ENCODE measurements at regions not wholly inside any gene's neighbourhood (a gene's known extent, or its start where the extent isn't known, plus 50 kb on each side); places are given as distances from the start of the nearest gene placed in this dataset.
"Not testable (repeated sequence)": the region's sequence is repeated elsewhere in the genome, so short reads cannot be mapped to it uniquely, and the experiment has no call there.

DNA sequence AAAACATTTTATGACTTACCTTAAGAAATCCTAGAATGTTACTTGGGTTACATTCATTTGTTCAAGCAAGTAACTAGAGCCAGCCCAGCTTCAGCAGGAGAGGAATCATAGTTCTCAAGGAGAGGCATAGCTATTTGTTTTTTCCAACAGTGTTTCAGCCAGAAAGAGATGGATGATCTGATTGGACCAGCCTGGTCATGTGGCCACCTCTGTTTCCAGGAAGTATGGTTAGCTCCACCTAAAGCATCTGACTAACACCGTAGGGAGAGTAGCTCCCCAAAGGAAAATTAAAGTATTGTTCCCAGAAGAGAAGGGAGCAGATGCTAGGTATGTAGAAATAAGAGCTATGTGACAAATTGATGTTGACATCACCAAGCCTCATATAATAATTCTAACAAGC lies 417.1 kb downstream of the TAFA4 start:
- no peaks in the 10 kb centered on the region for H3K9me2 ChIP-seq (replicated peaks; ENCODE audit: low read depth, low read length)
- no peaks in the 10 kb centered on the region for H3K79me2 ChIP-seq (ENCODE audit: insufficient read depth, low read length)
- no peak overlapping the region for H3K4me3 ChIP-seq (ENCODE audit: low read length, poor library complexity, severe bottlenecking)
- H4K20me1 ChIP-seq (ENCODE audit: insufficient read depth, low read length, poor library complexity, severe bottlenecking): no peaks in the 10 kb centered on the region
- no peak overlapping the region for H3K9ac ChIP-seq (ENCODE audit: low read depth, low read length, poor library complexity, severe bottlenecking)
- no peak overlapping the region for H2AFZ ChIP-seq (ENCODE audit: low read length)
- no peaks in the 10 kb centered on the region for H3K27me3 ChIP-seq (ENCODE audit: insufficient read depth, low read length, poor library complexity, severe bottlenecking)
- no peaks in the 10 kb centered on the region for H3K4me1 ChIP-seq (ENCODE audit: insufficient read depth, low read length, poor library complexity, severe bottlenecking)
- no peaks in the 10 kb centered on the region for H3K36me3 ChIP-seq (ENCODE audit: insufficient read depth, low read length)
- no peak for TF ChIP-seq EZH2phosphoT487 (IDR thresholded peaks at IDR 0.05; ENCODE audit: borderline replicate concordance)
- TF ChIP-seq, protein P1, sequence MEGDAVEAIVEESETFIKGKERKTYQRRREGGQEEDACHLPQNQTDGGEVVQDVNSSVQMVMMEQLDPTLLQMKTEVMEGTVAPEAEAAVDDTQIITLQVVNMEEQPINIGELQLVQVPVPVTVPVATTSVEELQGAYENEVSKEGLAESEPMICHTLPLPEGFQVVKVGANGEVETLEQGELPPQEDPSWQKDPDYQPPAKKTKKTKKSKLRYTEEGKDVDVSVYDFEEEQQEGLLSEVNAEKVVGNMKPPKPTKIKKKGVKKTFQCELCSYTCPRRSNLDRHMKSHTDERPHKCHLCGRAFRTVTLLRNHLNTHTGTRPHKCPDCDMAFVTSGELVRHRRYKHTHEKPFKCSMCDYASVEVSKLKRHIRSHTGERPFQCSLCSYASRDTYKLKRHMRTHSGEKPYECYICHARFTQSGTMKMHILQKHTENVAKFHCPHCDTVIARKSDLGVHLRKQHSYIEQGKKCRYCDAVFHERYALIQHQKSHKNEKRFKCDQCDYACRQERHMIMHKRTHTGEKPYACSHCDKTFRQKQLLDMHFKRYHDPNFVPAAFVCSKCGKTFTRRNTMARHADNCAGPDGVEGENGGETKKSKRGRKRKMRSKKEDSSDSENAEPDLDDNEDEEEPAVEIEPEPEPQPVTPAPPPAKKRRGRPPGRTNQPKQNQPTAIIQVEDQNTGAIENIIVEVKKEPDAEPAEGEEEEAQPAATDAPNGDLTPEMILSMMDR (conservative IDR thresholded peaks at IDR 0.05; ENCODE audit: low read length): no peak
- no peaks in the 10 kb centered on the region for H3F3A ChIP-seq (ENCODE audit: low read depth)
- H3K9me3 ChIP-seq (ENCODE audit: insufficient read depth, low read depth, low read length): no peaks in the 10 kb centered on the region
- no peak overlapping the region for H3K4me2 ChIP-seq (ENCODE audit: low read depth, low read length, poor library complexity, severe bottlenecking)

DNA sequence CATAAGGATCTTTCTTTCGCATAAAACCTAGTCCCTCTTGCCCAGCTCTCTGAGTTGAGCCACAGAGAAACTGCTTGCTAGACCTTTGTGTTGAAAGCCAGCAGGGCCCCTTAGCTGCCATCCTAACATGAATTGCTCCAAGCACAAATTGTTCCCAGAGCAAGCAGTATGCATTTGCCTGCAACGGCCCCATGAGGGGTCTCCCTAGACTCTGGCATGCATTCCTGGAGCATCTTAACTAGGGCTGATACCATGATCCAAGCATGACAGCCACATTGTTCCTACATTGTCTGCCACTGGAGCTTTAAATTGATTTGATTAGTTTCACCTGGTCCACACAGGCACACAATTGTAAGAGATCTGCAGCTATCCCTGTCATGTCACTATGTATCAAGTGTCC lies 428.1 kb downstream of the TAFA4 start:
- no peaks in the 10 kb centered on the region for H3K27me3 ChIP-seq (ENCODE audit: insufficient read depth, low read length, poor library complexity, severe bottlenecking)
- no peak overlapping the region for H3K4me2 ChIP-seq (ENCODE audit: low read depth, low read length, poor library complexity, severe bottlenecking)
- H3K4me3 ChIP-seq (ENCODE audit: low read length, poor library complexity, severe bottlenecking): no peak overlapping the region
- H4K20me1 ChIP-seq (ENCODE audit: insufficient read depth, low read length, poor library complexity, severe bottlenecking): no peaks in the 10 kb centered on the region
- TF ChIP-seq, protein P1 (conservative IDR thresholded peaks at IDR 0.05; ENCODE audit: low read length): no peak
- no peak for TF ChIP-seq EZH2phosphoT487 (IDR thresholded peaks at IDR 0.05; ENCODE audit: borderline replicate concordance)
- no peak overlapping the region for H2AFZ ChIP-seq (ENCODE audit: low read length)
- no peaks in the 10 kb centered on the region for H3F3A ChIP-seq (ENCODE audit: low read depth)
- no peaks in the 10 kb centered on the region for H3K36me3 ChIP-seq (ENCODE audit: insufficient read depth, low read length)
- H3K9me3 ChIP-seq (ENCODE audit: insufficient read depth, low read depth, low read length): no peaks in the 10 kb centered on the region
- no peaks in the 10 kb centered on the region for H3K9me2 ChIP-seq (replicated peaks; ENCODE audit: low read depth, low read length)
- no peaks in the 10 kb centered on the region for H3K79me2 ChIP-seq (ENCODE audit: insufficient read depth, low read length)
- no peak overlapping the region for H3K9ac ChIP-seq (ENCODE audit: low read depth, low read length, poor library complexity, severe bottlenecking)
- no peaks in the 10 kb centered on the region for H3K4me1 ChIP-seq (ENCODE audit: insufficient read depth, low read length, poor library complexity, severe bottlenecking)

DNA sequence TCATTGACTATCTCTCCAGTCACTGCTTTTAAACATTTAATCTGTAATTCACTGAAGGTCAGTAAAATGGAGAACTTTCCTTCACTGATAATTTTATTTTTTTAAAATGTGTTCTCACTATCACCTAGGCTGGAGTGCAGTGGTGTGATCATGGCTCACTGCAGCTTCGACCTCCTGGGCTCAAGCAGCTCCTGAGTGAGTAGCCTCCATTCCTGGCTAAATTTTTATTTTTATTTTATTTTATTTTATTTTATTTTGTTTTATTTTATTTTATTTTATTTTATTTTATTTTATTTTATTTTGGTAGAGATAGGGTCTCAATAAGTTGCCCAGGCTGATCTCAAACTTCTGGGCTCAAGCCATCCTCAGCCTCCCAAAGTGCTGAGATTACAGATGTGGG lies 446.5 kb downstream of the TAFA4 start:
- H3K9me3 ChIP-seq (ENCODE audit: insufficient read depth, low read depth, low read length); H3F3A ChIP-seq (ENCODE audit: low read depth); H2AFZ ChIP-seq (ENCODE audit: low read length); H3K4me3 ChIP-seq (ENCODE audit: low read length, poor library complexity, severe bottlenecking); H3K4me1 ChIP-seq (ENCODE audit: insufficient read depth, low read length, poor library complexity, severe bottlenecking); H3K9me2 ChIP-seq (replicated peaks; ENCODE audit: low read depth, low read length); H3K27me3 ChIP-seq (ENCODE audit: insufficient read depth, low read length, poor library complexity, severe bottlenecking); H3K79me2 ChIP-seq (ENCODE audit: insufficient read depth, low read length); H4K20me1 ChIP-seq (ENCODE audit: insufficient read depth, low read length, poor library complexity, severe bottlenecking); H3K4me2 ChIP-seq (ENCODE audit: low read depth, low read length, poor library complexity, severe bottlenecking); H3K36me3 ChIP-seq (ENCODE audit: insufficient read depth, low read length); H3K9ac ChIP-seq (ENCODE audit: low read depth, low read length, poor library complexity, severe bottlenecking): not testable (repeated sequence)

DNA sequence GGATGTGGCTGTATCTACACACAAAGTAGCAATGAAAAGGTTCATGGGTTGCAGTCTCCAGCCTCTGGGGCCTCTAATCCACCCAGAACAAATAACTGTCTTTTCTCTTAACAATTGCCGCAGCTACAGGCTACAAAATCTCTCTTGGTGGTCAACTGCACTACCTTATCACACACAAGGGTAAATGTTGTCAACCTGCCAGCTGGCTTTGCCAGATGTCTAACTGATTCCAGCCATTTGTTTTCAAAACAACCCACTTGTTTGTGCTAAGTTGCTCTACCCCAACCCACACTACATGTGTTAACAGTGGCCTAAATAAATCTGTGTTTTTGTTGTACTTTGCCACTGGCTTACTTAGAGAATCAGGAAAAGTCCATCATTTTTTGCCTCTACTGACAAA lies 447.3 kb downstream of the TAFA4 start:
- no peaks in the 10 kb centered on the region for H3K36me3 ChIP-seq (ENCODE audit: insufficient read depth, low read length)
- H2AFZ ChIP-seq (ENCODE audit: low read length): no peak overlapping the region
- H3K9ac ChIP-seq (ENCODE audit: low read depth, low read length, poor library complexity, severe bottlenecking): no peak overlapping the region
- no peaks in the 10 kb centered on the region for H3K79me2 ChIP-seq (ENCODE audit: insufficient read depth, low read length)
- no peaks in the 10 kb centered on the region for H3K4me1 ChIP-seq (ENCODE audit: insufficient read depth, low read length, poor library complexity, severe bottlenecking)
- H3K4me2 ChIP-seq (ENCODE audit: low read depth, low read length, poor library complexity, severe bottlenecking): no peak overlapping the region
- H3K27me3 ChIP-seq (ENCODE audit: insufficient read depth, low read length, poor library complexity, severe bottlenecking): no peaks in the 10 kb centered on the region
- no peaks in the 10 kb centered on the region for H3F3A ChIP-seq (ENCODE audit: low read depth)
- H3K9me3 ChIP-seq (ENCODE audit: insufficient read depth, low read depth, low read length): no peaks in the 10 kb centered on the region
- H3K4me3 ChIP-seq (ENCODE audit: low read length, poor library complexity, severe bottlenecking): no peak overlapping the region
- no peaks in the 10 kb centered on the region for H4K20me1 ChIP-seq (ENCODE audit: insufficient read depth, low read length, poor library complexity, severe bottlenecking)
- TF ChIP-seq EZH2phosphoT487 (IDR thresholded peaks at IDR 0.05; ENCODE audit: borderline replicate concordance): no peak
- TF ChIP-seq, protein P1 (conservative IDR thresholded peaks at IDR 0.05; ENCODE audit: low read length): no peak
- H3K9me2 ChIP-seq (replicated peaks; ENCODE audit: low read depth, low read length): no peaks in the 10 kb centered on the region
